Panc1 (cell line): ENCODE measurements at regions not wholly inside any gene's neighbourhood (a gene's known extent, or its start where the extent isn't known, plus 50 kb on each side); places are given as distances from the start of the nearest gene placed in this dataset.

ENCODE experiments used
- ATAC-seq: fragments of 200-7000 bp; cut with Tn5 transposase; 2 replicates; pipeline ENCODE4 v1.9.1; 2020; ENCODE audit warnings: mild to moderate bottlenecking, moderate library complexity
- BruUV-seq: library from RNA; stranded (reverse); fragments of 400-500 nt; replicated peaks from 2 replicates; lab custom pipeline; 2021; lab: Mats Ljungman, UMichigan
- CTCF ChIA-PET: fragments of 300-600 bp; sonication (Branson Sonifier 250); formaldehyde crosslinking; loops from one replicate; lab custom pipeline; 2022; ENCODE audit warnings: antibody characterized with exemption; lab: Charles Lee
- POLR2A ChIA-PET: fragments of 300-600 bp; sonication (Branson Sonifier 250); formaldehyde crosslinking; loops from one replicate; lab custom pipeline; 2022; ENCODE audit warnings: antibody characterized with exemption; lab: Charles Lee
- DNase-seq: peaks from one replicate; pipeline ENCODE4 v3.0.0-alpha.2; 2010; ENCODE audit warnings: low read depth, low spot score
- H3K27ac ChIP-seq: 2 replicates; pipeline ENCODE4 v1.5.1; 2011; ENCODE audit warnings: mild to moderate bottlenecking, low read length, inconsistent platforms
- H3K27me3 ChIP-seq: fragments of 200-500 bp; sonication (Bioruptor generic); 2 replicates; pipeline ENCODE4 v1.6.0; 2014; ENCODE audit warnings: low read length, inconsistent platforms; ENCODE audit not compliant: control insufficient read depth, insufficient read depth
- H3K36me3 ChIP-seq: fragments of 200-500 bp; sonication (Bioruptor generic); 2 replicates; pipeline ENCODE4 v1.5.1; 2014; ENCODE audit warnings: inconsistent platforms, mild to moderate bottlenecking, low read length, moderate library complexity; ENCODE audit not compliant: control insufficient read depth, insufficient read depth
- H3K4me1 ChIP-seq: 2 replicates; pipeline ENCODE4 v1.5.1; 2011; ENCODE audit warnings: inconsistent platforms, mild to moderate bottlenecking, low read length, moderate library complexity; ENCODE audit not compliant: control insufficient read depth, insufficient read depth
- H3K4me3 ChIP-seq, 2 experiments: 2 replicates each; pipeline ENCODE4 v1.5.1; 2011 to 2012; ENCODE audit warnings: low read depth in 2 of 2, low read length in 2 of 2, mild to moderate bottlenecking in 2 of 2, inconsistent platforms in 1 of 2, moderate library complexity in 1 of 2
- H3K9me3 ChIP-seq: fragments of 200-500 bp; sonication (Bioruptor generic); 2 replicates; pipeline ENCODE4 v1.5.1; 2014; ENCODE audit warnings: low read depth, mild to moderate bottlenecking, inconsistent platforms, low read length, moderate library complexity; ENCODE audit not compliant: control insufficient read depth, insufficient read depth
- CTCF ChIP-seq: fragments of 450-650 bp; IDR thresholded peaks from 2 replicates; pipeline ENCODE4 v1.5.1; 2017; ENCODE audit warnings: mild to moderate bottlenecking
- POLR2AphosphoS5 ChIP-seq: IDR thresholded peaks from 2 replicates; pipeline ENCODE4 v1.6.1; 2012; ENCODE audit warnings: mild to moderate bottlenecking, low read depth, low read length, moderate library complexity
- REST ChIP-seq, 2 experiments: IDR thresholded peaks; 2 replicates each; pipeline ENCODE4 v1.6.1; 2011 to 2012; ENCODE audit warnings: low read depth in 2 of 2, control low read depth in 1 of 2, low read length in 1 of 2, mild to moderate bottlenecking in 1 of 2, moderate library complexity in 1 of 2; ENCODE audit not compliant: insufficient read depth in 1 of 2
- SIN3A ChIP-seq: IDR thresholded peaks from 2 replicates; pipeline ENCODE4 v1.6.1; 2012; ENCODE audit warnings: low read depth, mild to moderate bottlenecking, low read length, moderate library complexity, borderline replicate concordance; ENCODE audit not compliant: insufficient read depth
- TCF7L2 ChIP-seq: IDR thresholded peaks from 2 replicates; pipeline ENCODE4 v1.6.1; 2011; ENCODE audit warnings: mild to moderate bottlenecking, low read depth, low read length, inconsistent platforms
- in situ Hi-C: cut with HindIII; loops from 2 replicates; pipeline ENCODE4 v1.10.0; 2016; ENCODE audit warnings: low sequenced_read_pairs, low pct_unique_long_range_greater_than_20kb
- intact Hi-C: fragments of 100-400 bp; cut with micrococcal nuclease; formaldehyde crosslinking; loops from one replicate; pipeline ENCODE4 v1.10.0; 2022; ENCODE audit not compliant: unreplicated experiment

- Histone ChIP-seq H3K4me3 (no peak overlapping the region), H3K36me3 (no peaks in the 10 kb centered on the region), H3K27ac (no peak overlapping the region), H3K27me3 (no peaks in the 10 kb centered on the region), H3K9me3 (no peaks in the 10 kb centered on the region), H3K4me1 (no peaks in the 10 kb centered on the region)
- no TSS peak for BruUV-seq
- ChIA-PET CTCF (no interaction called here), POLR2A (no interaction called here)
- ATAC-seq (no peak), DNase-seq (no peak)
- in situ Hi-C loops, result no loop called here
- TF ChIP-seq REST (IDR thresholded peaks at IDR 0.05; ENCODE audit: insufficient read depth in 1 of 2, low read depth in 2 of 2, low read length in 1 of 2) (no peak), POLR2AphosphoS5 (no peak), CTCF (no peak), TCF7L2 (no peak), SIN3A (no peak)
- intact Hi-C loops, result no loop called here
These were observed 1196.3 kb upstream of the GBE1 start for GRCh38 chr3:82957696-82958095.

- CTCF ChIA-PET, result no interaction called here
- H3K9me3 ChIP-seq, result no peaks in the 10 kb centered on the region
- no peaks in the 10 kb centered on the region for H3K4me1 ChIP-seq
- H3K27me3 ChIP-seq, result no peaks in the 10 kb centered on the region
- DNase-seq, result no peak
- H3K36me3 ChIP-seq, result no peaks in the 10 kb centered on the region
- no peak for ATAC-seq
- in situ Hi-C loops, result no loop called here
- intact Hi-C loops, result no loop called here
- POLR2A ChIA-PET, result no interaction called here
- H3K4me3 ChIP-seq, result no peak overlapping the region
- no peak overlapping the region for H3K27ac ChIP-seq
- TF ChIP-seq CTCF, result no peak
- no peak for TF ChIP-seq SIN3A
- no peak for TF ChIP-seq POLR2AphosphoS5
- no peak for TF ChIP-seq REST (IDR thresholded peaks at IDR 0.05; ENCODE audit: insufficient read depth in 1 of 2, low read depth in 2 of 2, low read length in 1 of 2)
- TF ChIP-seq TCF7L2, result no peak
- no TSS peak for BruUV-seq
These were observed 1195.6 kb upstream of the GBE1 start for GRCh38 chr3:82957079-82957478.
